ENCODE measurements at regions not wholly inside any gene's neighbourhood (a gene's known extent, or its start where the extent isn't known, plus 50 kb on each side); places are given as distances from the start of the nearest gene placed in this dataset.

DNA sequence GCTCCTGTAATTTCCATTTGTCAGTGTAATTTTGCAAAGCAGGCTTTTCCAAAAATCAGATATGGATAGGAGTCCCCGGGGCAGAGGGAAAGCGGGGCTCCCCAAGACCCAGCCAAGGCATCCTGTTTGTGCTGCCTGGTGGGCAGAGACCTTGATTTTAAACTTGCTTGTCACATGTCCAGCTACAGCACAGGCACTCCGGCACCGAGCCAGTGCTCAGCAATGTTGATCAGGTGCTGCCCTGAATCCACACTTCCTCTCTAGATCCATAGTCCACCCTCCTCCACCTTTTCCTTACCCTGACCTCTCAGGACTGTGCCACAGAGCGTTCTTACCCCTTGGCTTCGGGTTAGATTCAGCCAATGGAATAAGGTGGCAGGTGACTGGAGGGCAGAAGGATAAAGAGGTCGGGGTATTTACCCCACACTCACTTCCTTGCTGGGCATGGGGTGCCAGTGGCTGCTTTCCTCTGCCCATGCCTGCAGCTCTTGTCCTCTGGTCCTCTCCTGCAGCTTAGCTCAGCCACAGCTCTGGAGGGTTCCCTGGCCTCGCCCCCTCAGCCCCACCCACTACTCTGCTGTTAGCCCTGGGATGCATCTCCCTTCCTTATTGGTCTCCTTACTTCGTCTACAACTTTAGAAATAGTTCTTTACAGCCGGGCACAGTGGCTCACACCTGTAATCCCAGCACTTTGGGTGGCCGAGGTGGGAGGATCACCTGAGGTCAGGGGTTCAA, 80.1 kb downstream of the IRF2BPL start:
- no peak for DNase-seq

DNA sequence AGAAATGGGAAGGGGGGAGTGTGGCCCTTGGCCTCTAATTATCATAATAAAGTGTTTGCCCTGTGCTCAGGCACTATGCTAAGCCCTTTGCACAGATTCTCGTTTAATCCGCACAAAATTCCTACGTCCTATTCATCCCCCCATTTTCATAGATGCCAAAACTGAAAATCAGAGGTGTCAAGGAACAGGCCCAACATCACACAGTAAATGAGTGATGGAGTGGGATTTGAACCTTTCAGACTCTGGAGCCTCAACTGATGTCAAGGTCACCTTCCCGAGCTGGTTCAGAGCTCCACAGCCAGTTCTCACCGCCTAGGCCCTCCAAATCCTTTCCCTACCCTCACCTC, 80.7 kb downstream of the IRF2BPL start:
- DNase-seq, result no peak

- DNase-seq, result peak; percentile 44 to 73 (median 66)
Measured at GRCh38 chr14:76947078-76947837, 81.2 kb downstream of the IRF2BPL start.

GRCh38 chr14:76946753-76947077, 81.8 kb downstream of the IRF2BPL start:
- DNase-seq, result no peak

DNA sequence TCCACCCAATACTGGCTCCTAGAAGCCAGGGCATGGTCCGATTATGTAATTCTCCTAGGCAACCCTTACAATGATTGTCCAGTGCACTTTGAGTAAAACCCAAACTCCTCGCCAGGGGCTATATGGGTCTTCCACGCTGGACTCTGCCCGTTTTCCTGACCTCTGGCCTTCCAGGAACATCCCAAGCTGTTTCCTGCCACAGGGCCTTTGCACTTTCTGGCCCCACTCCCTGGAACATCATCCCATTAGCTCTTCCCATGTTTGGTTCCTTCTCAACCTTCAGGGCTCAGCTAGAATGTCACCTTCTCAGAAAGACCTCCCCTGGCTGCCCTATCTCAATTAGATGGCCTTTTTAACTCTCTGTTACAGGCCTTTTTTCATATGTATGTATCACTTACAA, 85.4 kb downstream of the IRF2BPL start:
- DNase-seq, result no peak

DNA sequence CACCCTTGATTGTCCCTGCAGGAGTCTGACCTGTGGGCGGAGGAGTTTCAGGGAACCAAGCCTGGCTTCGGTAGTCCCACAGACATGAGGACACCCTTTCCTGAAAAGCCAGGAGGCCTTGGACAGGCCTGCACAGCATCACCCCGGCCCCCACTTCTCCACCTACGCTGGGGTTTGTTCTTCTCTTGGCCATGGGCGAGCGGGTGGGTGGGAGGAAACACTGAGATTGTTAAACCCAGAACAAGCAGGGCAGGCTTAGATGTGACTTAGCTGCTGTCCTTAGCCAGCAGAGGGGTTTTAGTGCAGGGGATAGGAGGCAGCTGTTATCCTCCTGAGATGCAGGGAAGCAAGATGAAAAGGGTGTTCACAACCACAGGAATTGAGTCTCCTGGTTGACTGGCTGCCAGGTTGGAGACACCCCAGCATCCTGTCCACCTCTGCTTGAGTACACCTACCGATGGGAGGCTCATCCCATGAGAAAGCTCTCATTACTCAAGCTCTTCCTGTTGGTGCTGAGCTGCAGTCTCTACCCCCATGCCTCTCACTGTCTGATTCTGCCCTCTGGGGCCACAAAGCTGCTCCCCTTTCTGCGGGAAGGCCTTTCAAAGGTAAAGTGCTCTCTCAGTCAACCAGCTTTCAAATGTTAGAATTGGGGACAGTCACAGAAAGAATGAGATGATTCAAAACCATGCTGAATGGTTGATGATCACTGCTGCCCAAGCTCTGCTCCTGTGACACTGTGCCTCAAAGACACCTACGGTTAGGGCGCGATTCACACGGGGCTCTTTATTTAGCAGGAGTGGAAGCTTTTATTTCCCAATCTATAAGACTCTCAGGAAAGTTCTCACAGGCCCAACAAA, 86.3 kb downstream of the IRF2BPL start:
- DNase-seq, result no peak

DNA sequence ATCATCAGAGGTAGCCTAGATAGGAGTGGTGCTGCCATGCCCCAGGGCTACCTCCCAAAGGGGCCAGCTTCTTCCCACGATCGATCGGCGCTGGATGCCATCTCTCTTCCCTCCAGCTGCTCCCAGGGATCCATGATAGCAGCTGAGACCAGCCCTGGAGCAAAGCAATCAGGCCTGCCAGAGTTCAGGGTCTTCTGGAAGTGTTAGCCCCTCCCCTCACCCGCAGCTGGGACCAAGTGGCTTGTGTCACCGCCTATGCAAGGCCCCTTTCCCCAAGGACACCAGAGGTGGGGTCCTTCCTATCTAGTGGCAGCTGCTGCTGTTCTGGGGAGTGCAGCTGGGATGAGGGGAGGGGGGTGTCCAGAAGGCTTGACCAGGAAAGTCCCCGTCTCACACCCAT, 87.0 kb downstream of the IRF2BPL start:
- DNase-seq, result no peak

DNA sequence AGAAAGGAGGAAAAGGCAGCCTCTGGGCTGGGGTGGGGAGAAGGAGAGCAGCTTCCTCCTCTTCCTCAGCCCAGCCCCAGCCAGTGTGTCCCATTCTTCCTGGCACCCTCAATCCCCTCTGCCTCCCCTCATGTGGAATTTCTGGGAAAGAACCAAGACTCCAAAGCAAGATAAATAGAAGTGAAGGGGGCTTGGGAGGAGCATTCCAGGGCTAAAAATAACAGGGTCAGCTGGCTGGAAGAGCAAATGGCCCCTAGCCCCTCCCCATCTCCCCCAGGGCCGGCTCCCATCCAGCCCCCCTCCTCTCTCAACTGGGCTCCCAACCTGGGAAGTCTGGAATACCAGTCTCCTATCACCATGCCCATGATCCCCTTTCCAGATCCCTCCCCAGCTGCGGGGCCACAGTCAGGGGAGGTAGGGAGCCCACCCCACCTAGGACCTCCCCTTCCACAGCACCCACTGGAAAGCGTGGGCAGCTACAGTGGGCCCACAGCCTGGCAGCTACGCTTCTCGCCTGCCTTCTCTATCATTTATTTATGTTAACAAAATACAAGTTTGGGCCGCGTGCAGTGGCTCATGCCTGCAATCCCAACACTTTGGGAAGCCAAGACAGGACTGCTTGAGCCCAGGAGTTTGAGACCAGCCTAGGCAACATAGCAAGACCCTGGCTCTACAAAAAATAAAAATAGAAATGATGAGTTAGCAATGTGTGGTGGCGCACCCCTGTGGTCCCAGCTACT, 88.3 kb downstream of the IRF2BPL start:
- DNase-seq, result no peak

GRCh38 chr14:76939015-76939742, 89.3 kb downstream of the IRF2BPL start:
- DNase-seq, result no peak

DNA sequence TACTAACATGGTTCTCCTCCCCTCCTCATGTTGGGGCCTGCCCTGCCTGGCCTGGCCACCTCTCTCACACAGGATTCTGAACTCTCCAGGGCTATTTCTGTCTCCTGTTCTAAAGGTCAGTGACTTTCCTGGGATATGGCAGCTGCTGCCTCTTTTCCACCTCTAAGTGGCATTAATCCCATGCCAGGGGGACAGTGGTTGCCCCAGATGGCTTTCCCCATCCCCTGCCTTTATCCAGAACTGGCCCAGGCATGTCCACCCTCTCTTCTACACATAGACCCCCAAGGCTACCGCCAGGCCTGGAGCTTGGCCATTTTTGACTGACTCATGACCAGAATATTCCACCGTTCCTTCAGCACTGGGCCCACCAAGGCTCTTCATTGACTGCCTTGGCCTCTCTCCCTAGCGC, 90.4 kb downstream of the IRF2BPL start:
- DNase-seq, result no peak

GRCh38 chr14:76937181-76938091, 91.1 kb downstream of the IRF2BPL start:
- DNase-seq, result no peak

- DNase-seq, result no peak
Measured at GRCh38 chr14:76936483-76936882, 92.0 kb downstream of the IRF2BPL start.

- DNase-seq, result no peak
Measured at GRCh38 chr14:76933515-76933914, 95.0 kb downstream of the IRF2BPL start.

DNA sequence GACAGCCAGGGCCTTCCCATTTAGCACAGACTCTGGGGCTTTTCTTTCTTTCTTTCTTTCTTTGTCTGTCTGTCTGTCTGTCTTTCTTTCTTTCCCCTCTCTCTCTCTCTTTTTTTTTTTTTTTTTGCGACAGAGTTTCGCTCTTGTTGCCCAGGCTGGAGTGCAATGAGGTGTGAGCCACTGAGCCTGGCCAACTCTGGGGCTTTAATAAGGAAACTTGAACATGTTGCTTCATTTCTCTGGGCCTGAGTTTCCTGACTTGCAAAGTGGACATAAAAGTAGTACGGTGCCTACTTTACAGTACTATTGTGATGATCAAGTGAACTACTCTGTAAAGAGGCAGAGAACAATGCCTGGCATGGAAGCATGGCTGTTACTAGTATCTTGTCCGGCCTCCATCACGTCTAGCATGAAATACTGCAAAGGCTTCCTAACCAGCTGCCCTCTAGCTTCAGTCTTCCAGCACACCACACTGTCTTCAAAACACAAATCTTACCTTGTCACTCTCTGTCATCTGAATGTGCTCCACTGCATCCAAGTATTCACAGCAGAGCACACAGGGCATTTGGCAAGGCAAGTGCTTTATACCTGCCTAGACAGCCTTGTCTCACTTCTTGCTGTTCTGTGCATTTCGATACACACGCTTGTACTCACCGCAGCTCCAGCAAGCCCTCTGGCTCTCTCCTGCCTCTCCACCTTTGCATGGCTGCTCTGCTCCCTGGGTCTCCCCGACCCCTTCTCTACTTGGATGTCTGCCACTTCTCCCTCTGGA, 96.7 kb downstream of the IRF2BPL start:
- DNase-seq, result no peak

DNA sequence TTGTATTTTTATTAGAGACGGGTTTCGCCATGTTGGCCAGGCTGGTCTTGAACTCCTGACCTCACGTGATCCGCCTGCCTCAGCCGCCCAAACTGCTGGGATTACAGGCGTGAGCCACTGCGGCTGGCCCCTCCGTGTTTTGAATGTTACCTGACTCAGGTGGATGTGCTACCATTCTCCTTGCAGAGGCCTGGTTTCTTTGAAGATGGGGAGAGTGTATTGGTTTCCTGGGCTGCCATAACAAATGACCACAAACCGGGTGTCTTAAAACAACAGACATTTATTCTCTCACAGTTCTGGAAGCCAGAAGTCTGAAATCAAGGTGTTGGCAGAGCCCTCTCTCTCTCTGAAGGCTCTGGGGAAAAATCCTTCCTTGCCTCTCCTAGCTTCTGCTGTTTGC, 98.0 kb downstream of the IRF2BPL start:
- no peak for DNase-seq

DNA sequence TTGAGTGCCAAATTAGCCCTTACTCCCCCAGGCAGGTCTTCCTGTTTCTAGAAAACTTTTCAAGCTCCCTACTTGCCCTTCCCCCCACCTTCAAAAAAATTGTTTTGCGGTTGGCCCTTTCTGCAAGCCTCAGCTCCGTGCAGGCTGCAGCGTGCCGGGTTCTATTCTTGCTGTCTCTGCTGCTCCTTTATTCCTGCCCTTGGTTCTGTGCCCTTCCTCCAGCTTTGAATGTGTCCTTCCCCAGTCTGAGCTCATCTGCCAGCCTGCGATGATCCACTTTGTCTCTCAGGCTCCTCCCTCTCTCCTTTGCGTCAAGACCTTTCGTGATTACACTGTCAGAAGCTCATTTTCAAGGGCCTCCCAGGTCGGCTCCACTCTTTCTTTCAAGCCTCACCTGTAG, 98.6 kb downstream of the IRF2BPL start:
- DNase-seq, result peak; percentile 58 to 80 (median 74)

DNA sequence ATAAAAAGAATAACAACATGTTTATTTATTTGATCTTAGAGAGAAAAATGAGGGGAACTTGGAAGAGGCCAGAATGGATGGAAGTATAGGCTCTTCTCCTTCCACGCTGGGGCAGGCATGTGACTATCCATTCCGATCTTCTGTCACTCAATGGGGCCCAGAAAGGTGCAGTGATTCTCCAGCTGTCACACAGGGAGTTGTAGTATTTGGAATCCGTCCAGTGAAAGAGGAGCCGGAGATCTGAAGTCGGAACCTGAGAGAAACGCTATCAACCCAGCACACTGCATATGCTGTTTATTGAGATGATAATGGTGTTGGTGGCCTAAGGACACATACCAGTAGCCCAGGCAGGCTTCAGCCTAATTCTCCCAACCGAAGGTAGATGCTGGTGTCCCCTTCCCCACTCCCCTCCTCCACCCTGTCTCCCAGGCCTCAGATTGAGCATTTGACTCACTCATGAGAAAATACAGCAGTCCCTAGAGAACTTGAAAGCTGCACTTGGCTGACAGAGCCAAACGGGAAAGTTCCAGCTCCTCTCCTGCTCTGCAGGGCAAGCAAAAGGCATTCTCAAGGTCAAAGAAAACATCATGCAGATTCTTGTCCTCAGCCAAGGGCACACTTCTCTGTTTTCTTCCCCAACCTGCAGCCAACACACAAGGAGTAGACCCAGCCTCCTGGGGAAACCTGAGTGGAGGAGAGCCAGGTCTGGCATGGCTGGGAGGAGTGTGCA, 100.4 kb downstream of the IRF2BPL start:
- no peak for DNase-seq

DNA sequence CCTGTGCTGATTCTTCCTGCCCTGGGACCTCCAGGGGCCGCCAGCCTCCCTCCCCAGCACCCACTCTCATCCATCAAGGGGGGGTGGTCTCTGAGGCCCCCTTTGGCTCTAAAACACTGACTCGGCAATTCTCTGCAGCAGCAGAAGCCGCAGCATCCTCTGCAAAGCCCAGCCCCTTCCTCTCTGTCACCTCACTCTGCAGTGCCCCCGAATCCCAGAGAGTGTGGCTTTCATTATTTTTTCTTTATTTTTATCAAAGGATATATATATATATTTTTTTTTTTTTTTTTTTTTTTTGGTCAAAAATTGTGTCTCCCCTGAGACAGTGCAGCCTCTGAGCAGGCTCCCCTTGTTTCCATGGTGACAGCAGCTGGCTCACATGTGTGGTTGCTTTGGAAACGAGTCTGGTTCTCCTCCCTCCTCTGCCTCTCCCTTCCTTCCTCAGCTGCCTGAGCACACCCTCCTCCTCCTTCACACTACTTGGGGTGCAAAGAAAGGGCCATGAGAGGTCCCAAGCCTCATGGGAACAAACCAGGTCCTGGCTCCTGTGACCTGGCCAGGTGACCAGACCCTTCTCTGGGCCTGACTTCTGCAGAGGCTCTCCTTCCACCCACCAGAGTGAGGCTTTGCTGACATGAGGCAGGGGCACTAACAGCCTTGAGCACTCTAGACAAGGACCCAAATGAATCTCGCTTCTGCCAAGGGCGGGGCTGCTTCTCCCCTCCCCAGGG, 100.5 kb downstream of the LRRC74A start:
- DNase-seq, result peak; percentile 59 to 77 (median 68)

- no peak for DNase-seq
Measured at GRCh38 chr14:76925097-76925441, 98.9 kb downstream of the LRRC74A start.

All from stimulated activated naive CD4-positive, alpha-beta T cell (primary cell).